HG02938 (cell line): ENCODE measurements at regions not wholly inside any gene's neighbourhood (a gene's known extent, or its start where the extent isn't known, plus 50 kb on each side); places are given as distances from the start of the nearest gene placed in this dataset.

Source experiments
- ATAC-seq: cut with Tn5 transposase; IDR thresholded peaks from one replicate; pipeline ENCODE4 v1.9.1; 2021; ENCODE audit warnings: mild to moderate bottlenecking, moderate library complexity; ENCODE audit not compliant: unreplicated experiment

DNA sequence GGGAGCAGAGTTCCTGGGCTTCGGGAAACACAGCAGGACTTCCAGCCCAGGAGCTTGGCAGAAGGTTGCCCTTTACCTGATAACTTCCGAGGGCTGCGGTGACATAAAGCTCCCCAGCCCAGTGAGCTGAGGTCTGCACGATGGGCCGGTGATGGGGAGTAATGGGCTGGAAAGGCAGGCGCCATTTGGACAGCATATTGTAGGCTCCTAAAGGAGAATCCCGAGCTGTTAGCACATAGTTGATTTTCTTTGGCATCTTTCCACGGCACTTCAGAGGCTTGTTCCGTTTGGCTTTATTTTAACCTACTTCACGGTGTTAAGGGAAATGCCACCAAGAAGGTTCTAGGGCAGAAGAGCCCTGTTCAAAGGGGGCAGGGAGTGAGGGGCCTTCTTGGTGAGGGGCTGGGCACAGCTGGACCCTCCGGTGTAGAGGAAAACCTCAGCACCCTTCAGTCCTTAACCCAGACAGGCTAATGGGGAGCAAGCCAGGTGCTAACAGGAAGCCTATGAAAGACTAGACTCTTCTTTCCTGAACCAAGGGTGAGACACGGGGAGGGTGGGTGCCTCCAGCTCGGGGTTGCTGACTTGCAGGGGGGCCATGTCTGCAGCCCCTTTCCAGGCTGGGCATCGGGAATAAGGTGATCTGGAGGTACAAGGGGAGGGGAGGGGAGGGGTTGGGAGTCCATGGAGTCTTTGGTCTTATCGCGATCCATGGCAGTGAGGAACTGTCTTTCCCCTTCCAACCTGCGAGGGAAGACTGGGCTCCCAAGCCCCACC, 347.7 kb downstream of the GLRX3 start:
- ATAC-seq: no peak

DNA sequence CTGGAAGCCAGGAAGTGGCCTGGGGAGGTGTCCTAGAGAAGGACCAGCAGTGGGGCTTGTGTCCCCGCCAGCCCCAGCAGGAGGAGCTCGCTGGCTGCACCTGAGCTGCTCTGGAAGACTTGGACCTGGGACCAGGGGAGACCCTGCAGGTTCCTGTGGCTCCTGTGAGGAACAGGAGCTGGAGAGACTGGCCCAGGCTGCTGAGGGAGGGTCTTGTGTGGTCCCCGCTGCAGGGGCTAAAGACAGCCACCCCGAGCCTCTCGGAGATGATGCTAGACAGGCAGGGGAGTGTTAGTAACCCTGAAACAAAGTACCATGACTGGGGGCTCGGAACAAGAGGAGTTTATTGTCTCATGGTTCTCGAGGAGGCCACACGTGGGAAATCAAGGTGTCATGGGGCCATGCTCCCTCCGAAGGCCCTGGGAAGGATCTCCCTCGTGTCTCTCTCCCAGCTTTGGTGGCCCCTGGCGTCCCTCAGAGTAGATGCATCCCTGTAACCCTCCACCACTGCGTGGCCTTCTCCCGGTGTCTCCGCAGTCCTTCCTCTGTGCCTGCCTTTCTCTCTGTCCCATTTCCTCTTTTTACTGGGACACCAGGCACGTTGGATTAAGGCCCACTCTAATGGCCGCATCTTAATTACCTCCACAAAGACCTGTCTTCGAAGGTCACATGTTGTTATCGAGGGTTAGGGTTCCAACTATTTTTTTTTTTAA, 348.4 kb downstream of the GLRX3 start:
- ATAC-seq: no peak

DNA sequence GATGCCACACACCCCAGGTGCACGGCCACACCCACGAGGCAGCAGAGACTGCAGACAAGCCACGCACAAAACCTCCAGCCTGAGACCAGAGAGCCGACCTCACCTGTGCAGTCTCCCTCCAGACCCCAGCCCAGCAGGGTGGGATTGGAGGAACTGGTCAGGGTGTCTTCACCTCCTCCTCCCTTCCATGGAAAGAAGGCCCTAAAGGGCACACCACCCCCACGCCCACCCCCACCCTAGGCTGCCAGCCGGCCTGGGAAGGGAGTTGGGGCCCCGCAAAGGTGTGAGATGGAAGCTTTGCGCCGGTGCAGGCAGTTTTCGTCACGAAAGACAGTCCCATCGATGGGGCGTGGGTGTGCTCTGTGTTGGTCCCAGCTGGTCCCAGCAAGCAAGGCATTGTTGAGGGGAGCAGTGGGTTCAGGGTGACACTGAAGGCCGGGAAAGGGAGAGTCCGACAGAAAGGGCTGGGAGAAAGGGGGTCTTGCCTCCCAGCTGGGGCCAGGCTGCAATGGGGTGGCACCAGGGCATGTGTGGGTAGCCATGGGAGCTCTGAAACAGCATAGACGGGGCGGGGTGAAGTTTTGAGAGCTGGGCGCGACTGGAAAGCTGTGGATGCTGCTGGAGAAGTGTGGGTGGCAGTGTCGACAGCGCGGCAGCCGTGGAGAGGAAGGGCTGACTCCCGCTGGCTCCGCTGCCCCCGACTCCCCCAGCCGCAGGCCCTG, 349.2 kb downstream of the GLRX3 start:
- no peak for ATAC-seq

DNA sequence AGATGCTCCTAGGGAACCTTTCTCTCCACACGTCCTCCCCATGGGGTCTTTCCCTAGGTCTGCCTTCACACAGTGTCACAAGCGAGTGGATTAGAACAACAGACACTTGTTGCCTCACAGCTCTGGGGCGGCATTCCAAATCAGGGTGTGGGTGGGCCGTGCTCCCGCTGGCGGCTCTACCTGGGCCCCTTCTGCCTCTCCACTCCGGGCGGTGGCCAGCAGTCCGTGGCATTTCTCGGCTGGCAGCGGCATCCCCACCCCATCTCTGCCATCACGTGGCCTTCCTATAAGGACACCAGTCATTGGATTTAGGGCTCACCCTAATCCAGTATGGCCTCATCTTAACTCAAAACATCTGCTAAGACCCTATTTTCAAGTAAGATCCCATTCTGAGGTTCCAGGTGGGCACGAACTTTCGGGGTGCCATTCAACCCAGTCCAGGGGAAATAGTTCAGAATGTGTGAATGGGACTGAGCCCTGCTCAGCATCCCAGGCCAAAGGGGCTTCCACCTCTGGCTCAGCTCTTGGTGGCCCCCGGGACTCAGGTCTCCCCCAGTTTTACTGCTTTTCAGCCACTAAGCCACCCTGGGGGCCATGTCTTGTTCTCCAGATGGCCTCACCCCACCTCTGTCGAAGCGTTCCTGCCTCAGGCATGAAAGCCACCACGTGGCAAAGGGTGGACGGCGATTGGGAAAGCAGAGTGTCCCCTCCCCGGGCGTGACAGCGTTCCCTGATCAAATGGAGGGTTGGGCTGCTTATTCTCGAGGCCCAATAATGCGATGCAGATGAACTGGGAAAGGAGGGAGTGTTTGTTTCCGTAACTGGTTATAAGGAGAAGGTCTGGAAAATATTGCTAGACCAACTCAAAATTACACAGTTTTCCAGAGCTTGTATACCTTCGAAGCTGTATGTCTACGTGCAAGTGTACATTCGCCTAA, 350.0 kb downstream of the GLRX3 start:
- ATAC-seq: no peak

DNA sequence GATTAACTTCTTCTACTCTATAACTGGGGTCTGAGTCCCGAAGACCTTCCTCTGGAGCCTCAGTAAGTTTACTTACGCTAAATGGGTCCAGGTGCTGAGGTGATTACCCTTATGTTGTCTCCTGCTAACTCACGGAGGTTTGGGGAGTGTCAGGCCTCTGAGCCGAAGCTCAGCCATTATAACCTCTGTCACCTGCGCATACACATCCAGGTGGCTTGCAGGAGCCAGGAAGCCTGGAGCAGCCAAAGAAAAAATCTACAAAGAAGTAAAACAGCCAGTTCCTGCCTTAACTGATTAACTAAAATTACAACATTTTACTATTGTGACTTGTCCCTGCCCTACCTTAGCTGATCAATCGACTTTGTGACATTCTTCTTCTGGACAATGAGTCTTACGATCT, 350.7 kb downstream of the GLRX3 start:
- no peak for ATAC-seq

DNA sequence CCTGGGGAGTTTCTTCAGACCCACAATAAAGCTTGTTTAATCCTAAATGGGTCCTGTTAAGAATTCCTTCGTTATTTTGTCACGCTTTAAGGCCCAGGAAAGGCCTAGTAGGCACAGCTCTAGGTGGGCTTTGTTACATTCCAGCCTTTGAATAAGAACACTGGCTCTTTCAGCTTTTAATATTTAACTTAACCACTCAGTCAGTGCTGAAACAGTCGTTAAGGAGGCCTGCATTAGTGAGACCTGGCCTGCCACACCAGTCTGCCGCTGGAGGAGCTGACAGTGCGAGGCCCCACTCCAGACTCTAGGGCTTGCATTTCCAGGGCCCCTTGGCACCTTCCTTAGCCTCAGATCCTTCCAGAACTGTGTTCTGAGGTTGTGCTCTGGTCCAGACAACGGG, 351.4 kb downstream of the GLRX3 start:
- no peak for ATAC-seq

DNA sequence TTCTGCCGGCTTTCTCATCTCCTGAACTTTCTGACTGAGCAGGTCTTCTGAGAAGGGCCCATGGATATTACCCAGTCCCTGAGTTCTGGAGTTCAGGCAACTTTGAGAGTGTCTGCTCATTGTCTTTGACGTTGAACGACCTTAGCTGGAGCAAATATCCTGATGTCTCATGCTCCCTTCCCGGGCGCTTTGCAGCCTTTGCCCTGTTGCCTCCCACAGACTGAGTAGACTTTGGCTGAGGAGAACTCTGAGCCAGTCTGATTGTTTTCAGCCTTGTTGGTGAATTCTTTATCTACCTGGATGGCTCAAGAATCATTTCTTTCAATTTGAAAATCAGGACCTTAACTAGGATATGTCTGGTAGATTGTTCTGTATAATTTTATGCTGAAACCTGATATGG, 353.7 kb downstream of the GLRX3 start:
- no peak for ATAC-seq

DNA sequence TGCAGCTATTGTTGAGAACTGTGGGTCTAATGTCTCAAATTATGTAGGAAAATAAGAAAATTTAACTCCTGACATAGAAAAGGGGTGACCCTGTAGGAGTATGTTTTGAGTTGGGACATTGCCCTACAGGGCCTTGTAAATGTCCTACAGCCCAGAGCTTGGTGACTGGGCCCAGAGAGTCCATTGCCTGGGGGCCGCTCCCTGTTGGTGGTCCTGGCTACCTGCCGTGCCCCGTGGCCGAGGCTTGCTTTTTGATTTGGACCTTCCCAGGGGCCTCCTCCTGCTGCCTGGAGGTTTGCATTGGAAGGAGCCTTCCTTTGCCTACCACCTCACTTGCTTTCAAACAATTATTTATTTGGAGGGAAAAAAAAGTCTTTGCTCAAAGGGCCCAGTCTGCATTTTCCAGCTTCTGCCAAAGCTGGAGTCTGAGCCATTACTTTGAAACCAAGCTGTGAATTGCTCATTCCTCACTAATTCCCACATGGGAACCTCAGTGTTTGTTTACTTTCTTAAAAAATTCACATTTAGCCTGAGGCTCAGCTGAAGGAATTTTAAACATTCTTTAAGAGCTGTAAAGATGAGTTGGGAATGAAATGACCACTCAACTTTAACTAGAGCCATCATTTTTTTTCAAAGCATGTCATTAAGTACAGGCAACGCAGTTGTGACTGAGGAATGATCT, 355.0 kb downstream of the GLRX3 start:
- ATAC-seq: no peak

DNA sequence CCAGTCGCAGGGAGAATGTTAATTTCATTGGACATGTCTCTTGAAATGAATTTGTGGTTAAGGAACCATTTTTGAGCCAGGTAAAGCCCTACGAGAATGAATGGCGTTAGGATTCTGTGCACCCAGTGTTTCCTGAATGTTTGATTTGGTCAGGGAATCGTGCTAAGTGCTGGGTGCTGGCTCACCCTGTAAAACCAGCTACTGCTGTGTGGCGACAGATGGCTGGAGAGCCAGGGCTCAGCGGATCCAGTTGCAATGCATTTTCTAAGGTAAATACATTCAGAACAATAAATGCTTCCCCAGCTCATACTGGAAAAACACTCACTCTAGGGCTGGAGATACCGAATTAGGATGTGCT, 355.5 kb downstream of the GLRX3 start:
- no peak for ATAC-seq

DNA sequence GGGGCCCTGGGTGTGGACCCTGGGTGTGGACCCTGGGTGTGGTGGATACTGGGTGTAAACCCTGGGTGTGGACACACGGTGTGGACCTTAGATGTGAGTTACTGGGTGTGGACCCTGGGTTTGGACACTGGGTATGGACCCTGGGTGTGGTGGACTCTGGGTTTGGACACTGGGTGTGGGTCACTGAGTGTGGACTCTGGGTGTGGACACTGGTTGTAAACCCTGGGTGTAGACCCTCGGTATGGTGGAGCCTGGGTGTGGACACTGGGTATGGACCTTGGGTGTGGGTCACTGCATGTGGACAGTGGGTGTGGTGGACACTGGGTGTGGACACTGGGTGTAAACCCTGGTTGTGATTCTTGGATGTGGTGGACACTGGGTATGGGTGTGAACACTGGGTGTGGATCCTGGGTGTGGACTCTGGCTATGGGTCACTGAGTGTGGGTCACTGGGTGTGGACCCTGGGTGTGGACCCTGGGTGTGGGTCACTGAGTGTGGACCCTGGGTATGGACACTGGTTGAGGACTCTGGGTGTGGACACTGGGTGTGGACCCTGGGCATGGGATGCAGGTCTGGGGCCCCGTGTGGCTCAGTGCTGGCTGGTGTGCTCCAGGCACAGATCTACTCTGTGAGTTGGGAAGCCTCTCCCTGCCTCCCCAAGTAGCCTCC, 356.2 kb downstream of the GLRX3 start:
- ATAC-seq: no peak

DNA sequence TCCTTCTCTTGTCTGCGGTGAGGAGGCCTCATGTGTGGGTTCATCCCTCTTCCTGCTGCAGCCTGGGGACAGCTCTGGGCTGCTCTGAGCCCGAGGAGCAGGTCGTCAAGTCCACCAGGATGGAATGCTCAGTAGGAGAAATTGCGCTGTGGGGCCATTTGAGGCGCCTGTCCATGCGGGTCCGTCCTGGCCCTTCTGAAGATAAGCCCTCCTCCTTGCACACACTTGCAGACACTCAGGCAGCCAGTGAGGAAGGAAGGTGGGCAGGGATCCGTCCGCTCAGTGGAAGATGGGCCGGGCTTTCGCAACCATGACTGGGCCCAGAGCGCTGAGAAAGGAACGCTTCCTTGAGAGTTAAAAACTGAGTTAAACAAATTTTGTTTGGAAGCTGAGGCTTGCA, 356.8 kb downstream of the GLRX3 start:
- no peak for ATAC-seq

DNA sequence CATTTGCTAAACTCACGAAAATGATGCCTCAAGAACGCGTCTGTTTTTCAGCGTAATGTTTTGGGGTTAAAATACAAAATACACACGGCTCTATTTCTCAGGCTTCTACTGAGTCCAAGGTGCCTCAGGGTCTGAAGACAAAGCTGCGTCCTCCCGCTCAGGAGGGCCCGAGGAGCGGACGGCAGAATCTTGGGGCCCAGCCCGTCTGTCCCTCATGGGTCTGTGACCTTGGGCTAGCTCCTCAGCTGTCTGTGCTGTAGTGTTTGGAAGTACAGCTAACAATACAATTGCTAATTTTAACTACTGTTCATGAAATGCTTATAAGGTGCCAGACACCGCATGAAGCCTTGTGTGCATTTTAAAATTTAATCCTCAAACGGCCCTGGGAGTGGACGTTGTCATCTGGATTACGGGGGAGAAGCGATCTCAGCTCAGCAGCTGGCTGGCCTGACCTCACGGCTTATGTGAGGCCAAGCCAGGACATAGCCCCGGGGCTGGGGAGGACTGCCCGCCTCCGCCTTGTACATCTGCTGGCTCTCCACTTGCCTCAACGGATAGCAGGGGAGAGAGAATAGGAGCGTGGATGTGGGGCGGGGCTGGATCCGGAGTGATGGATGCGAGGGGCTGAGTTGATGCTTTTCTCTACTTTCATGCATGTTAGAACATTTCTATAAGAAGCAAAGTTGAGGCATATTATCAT, 357.4 kb downstream of the GLRX3 start:
- ATAC-seq: no peak

DNA sequence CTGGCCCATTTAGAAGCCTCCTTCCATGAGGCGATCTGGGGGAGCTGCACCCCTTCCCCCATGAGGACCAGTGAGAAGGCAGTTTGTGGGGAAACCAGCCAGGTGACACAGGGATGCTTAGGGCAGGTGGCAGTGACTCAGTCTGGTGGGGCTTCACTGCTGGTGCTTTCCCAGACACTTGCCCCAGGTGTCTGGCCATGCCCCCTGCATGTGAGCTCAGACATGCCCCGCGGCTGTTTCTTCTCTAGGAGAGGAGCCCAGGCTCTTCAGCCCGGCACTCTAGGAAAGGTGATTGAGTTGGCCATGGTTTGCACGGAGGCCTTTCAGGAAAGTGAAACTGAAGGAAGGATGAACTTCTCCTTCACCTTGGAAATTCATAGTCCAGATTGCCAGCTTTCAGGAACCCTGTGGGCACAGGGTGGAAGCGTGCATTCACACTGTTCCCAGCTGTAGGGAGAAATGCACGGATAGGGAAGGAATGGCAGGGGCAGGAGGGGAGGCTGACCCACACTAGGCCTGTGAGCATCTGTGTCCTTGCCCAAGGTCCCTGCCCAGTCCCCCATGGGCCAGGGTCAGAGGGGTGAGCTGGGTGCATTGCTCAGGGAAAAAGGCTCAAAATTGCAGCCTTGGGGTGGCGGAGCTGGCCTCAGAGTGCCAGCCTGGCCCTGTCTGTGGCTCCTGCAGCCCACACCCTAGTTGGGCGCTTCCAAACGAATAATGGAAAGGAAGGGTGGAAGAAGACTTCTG, 359.1 kb downstream of the GLRX3 start:
- no peak for ATAC-seq

DNA sequence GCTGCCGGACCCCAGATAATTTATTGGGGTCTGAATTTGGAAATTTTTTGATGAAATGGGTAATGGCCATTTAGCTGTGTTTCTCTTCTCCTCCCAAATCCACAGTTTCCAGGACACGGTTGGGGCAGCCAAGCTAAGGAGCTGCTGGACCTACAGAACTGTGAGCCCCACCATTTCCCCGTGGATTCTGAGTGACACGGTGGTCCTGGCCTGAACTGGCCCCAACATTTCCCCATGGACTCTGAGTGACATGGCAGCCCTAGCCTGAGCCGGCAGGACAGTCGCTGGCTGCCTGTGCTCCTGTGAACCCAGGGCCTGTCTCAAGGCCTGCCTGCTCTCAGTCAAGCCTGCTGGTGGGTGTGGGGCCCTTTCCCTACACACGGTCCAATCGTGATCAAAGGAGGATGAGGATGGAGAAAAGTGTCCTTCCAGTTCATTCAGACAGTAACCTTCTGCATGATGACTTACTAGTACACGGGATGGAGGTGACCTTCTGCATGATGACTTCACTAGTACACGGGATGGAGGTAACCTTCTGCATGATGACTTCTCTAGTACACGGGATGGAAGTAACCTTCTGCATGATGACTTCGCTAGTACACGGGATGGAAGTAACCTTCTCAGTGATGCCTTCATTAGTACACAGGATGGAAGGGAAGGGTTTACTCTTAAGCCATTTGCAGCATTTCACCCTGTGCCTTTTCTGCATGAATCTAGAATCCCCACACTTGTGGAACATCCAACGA, 359.9 kb downstream of the GLRX3 start:
- no peak for ATAC-seq

DNA sequence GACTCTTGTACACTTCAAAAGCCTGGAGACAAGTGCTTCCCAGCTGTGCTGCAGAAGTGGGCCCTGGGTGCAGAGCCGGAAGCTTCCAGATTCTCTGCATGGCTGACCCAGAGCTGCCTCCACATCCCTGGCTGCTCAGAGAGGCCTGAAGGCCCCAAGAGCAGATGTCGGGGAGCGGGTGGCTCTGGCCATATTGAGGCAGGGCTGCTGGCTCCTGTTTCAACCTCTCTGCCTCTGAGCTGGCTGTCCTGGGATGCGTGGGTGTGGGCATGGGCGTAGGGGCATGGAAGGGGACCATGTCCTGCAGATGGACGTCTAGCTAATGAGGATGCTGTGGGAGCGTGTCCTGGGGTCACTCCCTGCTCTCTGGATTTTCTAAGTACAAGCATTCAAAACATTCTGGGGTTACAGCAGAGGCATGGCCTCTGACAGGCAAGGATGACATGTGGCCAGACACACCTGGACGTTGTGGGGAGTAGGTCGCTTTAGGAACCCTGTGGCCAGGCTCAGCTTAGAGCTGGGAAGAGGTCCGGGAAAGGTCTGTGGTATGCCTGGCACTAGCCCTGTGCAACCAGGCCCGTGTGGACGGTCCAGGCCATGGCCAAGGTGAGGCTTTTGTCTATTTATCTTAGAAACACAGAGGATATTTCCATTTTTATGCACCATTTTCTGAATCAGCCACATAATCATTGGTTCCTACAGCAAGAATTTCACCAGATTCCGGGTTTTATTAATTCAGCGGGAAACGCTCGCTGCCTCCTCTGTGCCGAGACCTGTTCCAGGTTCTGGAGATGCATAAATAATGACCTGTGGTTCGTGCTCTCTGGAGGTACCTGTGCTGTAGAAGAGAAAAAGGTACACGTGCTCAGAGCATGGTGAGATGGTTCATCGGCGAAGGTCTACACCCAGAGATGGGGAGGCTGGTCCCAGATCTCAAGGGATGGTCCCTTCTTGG, 361.1 kb downstream of the GLRX3 start:
- ATAC-seq: no peak

DNA sequence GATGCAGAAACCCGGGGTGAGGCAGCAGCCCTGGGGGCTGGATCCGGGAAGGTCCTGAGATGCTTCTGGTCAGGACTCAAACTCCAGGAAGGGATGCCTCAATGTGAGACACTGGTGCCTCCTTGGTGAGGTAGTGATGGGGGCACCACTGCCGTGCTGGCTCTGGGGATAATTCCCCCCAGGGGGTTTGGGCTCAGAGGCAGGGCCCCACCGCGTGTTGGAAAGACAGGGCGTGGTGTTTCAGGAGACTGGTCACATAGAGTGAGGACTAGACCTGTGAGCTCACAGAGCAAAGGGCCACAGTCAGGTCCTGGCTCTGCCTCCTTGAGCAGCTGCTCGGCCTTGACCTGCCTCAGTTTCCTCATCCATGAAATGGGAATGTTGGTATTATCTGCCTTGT, 361.9 kb downstream of the GLRX3 start:
- ATAC-seq: no peak

DNA sequence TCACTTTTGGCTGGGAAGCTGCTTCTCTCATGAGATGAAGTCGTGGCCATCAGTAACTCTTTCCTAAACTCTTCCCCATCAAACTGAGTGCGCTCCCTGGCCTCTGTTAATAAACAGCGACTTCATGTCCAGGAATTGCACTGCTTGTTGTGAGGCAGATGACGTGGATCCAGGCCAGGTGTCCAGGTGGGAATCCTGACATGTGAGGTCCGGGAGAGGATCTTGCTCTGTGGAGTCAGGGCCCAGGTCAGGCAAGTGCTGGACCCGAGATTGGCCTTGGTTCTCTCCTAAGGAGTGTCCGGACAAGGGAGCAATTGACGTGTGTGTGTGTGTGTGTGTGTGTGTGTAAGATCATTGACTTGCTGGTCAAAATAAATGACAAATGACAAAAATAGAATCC, 362.7 kb downstream of the GLRX3 start:
- no peak for ATAC-seq
